ENCODE measurements at regions not wholly inside any gene's neighbourhood (a gene's known extent, or its start where the extent isn't known, plus 50 kb on each side); places are given as distances from the start of the nearest gene placed in this dataset.

DNA sequence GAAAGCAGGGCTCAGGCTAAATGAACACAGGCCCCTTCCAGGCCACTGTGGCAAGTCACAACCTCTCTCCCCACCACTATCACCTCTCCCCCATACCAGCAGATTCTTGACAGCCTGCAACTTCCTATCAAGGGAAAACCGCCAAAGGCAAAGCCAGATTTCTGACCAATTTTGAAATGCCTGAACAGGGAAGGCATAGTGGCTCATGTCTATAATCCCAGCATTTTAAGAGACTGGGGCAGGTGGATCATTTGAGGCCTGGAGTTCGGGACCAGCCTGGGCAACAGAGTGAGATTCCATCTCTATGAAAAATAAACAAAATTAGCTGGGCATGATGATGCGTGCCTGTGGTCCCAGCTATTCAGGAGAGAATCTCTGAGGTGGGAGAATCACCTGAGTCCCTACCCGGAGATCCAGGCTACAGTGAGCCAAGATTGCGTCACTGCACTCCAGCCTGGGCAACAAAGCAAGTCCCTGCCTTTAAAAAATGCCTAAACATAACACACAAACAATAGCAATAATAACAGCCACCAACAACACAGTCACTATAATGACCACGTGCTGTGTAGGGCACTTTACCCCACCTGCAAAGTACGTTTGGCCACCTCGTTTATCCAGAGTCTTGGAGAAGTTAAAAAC, 75.5 kb upstream of the GLI2 start:
- TF ChIP-seq, protein P1, sequence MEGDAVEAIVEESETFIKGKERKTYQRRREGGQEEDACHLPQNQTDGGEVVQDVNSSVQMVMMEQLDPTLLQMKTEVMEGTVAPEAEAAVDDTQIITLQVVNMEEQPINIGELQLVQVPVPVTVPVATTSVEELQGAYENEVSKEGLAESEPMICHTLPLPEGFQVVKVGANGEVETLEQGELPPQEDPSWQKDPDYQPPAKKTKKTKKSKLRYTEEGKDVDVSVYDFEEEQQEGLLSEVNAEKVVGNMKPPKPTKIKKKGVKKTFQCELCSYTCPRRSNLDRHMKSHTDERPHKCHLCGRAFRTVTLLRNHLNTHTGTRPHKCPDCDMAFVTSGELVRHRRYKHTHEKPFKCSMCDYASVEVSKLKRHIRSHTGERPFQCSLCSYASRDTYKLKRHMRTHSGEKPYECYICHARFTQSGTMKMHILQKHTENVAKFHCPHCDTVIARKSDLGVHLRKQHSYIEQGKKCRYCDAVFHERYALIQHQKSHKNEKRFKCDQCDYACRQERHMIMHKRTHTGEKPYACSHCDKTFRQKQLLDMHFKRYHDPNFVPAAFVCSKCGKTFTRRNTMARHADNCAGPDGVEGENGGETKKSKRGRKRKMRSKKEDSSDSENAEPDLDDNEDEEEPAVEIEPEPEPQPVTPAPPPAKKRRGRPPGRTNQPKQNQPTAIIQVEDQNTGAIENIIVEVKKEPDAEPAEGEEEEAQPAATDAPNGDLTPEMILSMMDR (IDR thresholded peaks at IDR 0.05) = no peak
- TF ChIP-seq POLR2A (IDR thresholded peaks at IDR 0.05) = no peak

All from esophagus squamous epithelium (tissue), 4 donors.